HG03066 (cell line): ENCODE measurements at regions not wholly inside any gene's neighbourhood (a gene's known extent, or its start where the extent isn't known, plus 50 kb on each side); places are given as distances from the start of the nearest gene placed in this dataset.

Source experiments
- ATAC-seq: cut with Tn5 transposase; IDR thresholded peaks from one replicate; pipeline ENCODE4 v1.9.1; 2021; ENCODE audit warnings: low read depth; ENCODE audit not compliant: unreplicated experiment

DNA sequence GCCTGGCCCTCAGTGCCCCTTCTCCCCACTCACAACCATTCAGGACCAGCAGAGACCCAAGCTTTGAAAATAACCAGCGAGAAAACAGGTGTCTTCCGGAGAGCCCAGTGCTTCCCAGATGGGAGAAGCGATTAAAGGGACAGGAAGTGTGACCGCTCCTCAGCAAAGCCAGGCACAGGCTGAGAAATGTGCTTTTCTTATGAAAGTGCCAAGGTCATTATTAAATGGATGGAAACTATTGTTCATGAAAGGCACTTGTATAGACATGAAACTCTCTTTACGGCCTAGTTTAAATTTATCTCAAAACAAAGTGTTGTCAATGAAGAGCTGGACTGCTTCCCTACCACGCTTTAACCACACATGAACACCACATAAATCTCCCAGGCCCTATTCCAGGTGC is 210.4 kb downstream of the SPTSSA start:
- ATAC-seq: no peak

GRCh38 chr14:34250959-34251358 is 211.1 kb downstream of the SPTSSA start:
- no peak for ATAC-seq

GRCh38 chr14:34247605-34248004 is 214.4 kb downstream of the SPTSSA start:
- no peak for ATAC-seq

DNA sequence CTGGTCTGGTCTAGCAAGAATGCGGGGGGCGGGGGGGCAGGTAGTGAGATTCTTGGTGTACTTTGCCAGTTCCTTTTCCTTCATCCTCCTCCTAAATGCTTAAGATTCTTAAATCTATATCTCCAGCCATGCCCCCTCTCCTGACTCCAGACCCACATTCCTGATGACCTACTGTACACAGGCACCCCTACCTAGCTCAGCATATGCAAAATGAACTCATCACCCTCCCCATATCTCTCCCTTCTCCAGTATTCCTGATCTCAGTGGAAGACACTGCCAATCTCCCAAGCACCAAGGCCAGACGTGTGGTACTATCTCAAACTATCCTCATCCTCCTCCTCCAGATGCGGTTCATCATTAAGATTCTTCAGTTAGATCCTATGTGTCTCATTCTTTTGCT is 215.8 kb downstream of the SPTSSA start:
- no peak for ATAC-seq

DNA sequence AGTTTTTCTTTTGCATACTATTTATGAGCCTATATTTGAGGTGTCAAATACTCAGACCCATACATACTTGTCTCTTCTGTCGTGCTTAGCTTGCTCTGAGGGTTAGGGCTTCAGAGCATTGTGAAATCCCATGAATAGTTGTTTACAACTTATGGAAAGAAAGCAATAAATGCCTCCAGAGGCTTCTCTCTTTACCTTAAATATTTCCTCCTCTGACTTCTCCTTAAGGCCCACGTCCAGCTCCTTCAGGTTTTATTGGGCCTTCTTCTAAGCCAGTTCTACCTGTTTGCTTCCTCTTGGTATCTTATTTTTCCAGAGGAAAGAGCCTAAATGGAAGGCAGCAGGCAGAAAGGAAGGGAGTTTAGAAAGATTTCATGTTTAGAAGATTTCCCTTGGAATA is 218.6 kb downstream of the SPTSSA start:
- no peak for ATAC-seq

GRCh38 chr14:34243001-34243400 is 219.0 kb downstream of the SPTSSA start:
- no peak for ATAC-seq

DNA sequence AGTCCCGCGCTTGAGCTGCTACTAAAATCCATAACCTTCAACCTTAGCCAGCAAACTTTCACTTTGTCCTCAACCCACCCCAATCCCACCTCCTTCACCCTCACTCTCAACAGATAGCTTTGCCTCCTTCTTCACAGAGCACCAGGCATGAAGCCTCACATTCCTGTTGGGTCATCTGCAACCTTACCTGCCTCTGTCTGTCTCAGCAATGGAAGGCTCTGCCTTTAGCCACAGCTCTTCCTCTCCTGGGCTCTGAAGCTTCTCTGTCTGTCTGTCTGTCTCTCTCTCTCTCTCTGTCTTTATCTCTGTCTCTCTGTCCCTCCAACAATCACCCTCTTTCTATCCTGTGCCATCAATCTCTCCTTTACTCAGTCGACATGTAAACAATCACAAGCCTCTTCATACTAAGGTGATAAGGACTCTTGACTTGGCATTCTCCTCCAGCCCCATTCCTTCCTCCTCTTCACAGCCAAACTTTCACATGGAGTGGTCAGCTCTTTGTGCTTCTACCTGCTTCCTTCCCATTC is 220.8 kb downstream of the SPTSSA start:
- ATAC-seq: no peak

DNA sequence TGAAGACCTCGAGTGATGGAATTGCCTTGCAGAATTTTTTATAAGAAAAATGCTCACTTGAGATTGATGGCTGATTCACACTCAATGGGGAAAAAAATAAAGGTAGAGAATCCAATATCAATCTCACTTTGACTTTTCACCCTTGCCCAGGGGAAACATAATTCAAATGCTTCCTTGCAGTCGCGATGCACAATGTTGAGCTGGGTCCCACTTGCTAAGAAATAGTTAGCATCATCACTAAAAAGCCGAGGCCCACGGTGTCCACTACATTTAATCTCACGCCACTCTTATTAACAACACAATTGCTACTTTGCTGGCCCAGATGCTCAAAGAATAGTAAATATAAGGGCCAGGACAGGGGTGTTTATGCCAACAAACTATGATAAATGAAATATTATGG is 223.4 kb downstream of the SPTSSA start:
- ATAC-seq: no peak

DNA sequence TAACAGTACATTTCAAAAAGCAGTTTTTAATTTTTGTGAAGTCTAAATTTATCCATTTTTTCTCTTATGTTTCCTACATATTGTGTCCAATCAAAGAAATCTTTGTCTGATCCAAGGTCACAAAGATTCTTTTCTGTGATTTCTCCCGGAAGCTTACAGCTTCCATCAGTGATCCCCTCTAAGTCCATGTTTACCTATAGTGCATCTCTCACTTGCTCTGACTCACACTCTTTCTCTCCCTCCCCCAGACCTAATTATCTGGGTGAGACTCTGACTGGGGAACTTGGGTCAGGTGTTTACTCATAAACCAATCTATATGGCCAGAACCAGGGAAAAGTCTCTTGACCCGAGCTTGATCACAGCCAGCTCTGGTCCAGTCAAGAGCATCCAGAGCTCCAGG is 224.4 kb downstream of the SPTSSA start:
- ATAC-seq: no peak

DNA sequence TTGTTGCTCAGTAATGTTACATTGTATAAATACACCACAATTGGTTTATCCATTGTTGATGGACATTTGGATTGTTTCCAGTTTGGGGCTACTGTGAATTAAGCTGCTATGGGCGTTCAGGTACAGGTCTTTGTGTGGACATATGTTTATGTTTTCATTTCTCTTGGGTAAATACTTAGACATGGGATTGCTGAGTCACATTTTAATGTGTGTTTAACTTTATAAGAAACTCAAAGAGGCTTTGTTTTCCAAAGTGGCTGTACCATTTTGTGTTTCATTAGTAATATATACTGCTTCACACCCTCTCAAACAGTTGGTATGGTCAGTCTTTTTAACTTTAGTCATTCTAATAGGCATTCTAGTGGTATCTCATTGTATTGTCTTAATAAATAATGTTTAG is 225.0 kb downstream of the SPTSSA start:
- no peak for ATAC-seq

- ATAC-seq: no peak
These were observed 226.3 kb downstream of the SPTSSA start for GRCh38 chr14:34235643-34236300.

GRCh38 chr14:34234258-34234657 is 227.8 kb downstream of the SPTSSA start:
- ATAC-seq: no peak

GRCh38 chr14:34233619-34234018 is 228.4 kb downstream of the SPTSSA start:
- no peak for ATAC-seq

GRCh38 chr14:34232790-34233189 is 229.2 kb downstream of the SPTSSA start:
- no peak for ATAC-seq

GRCh38 chr14:34231626-34232025 is 230.4 kb downstream of the SPTSSA start:
- ATAC-seq: no peak

GRCh38 chr14:34229140-34229539 is 232.9 kb downstream of the SPTSSA start:
- no peak for ATAC-seq

- ATAC-seq: no peak
These were observed 233.4 kb downstream of the SPTSSA start for GRCh38 chr14:34228650-34228976.

DNA sequence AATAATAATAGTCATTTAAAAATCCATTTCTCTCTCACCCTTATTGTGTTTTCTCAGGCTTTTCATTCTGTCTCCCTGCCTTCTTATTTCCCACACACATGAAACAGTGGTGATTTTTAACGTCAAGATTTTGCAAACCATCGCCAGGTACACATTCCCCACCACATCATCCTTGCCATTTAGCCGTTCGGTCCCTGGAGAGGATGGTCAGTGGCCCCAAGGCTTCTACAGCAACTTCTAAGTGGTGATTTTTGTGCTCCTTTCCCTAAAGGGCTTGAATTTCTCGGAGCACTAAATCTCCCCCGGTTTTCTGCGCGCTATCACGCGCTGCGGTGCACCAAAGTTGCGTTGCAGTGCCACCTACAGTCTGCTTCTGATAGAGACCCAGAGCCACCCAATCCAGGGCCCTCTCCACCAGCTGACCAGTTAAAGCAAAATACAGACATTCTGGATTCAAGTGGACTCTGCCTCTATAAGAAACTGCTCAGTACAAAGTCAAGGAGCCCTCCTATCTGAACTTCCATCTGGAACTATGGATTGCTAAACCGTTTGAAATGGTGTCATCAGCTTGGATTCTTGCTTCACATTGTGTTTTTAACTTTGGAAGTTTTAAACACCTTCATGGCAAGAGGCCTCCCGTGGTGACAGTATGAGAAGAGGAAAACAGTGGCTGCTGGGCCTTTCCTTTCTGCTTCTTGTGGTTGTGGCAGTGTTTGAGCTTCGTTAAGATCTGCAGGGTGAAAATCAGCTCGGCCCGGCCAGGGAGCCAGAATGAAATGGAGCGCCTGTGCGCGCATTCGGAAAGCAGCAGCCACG is 234.0 kb downstream of the SPTSSA start:
- ATAC-seq: peak; percentile 89

DNA sequence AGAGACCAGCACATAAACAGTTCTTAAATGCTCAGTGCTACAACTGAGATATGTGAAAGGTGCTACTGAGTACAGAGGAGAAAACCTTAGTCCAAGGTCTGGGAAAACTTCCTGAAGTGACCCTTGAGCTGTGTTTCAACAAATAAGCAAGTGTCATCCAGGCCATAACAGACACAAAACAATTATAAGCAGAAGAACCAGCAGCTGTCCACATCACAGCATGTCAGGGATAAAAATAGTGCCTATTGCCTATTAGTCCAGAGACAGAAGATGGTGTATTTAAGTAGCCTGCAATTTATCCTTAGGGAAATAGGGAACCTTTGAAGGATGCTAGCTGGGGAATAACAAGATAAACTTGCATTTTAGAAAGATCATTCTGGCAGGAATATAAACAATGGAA is 237.8 kb downstream of the SPTSSA start:
- no peak for ATAC-seq

- ATAC-seq: no peak
These were observed 238.5 kb downstream of the SPTSSA start for GRCh38 chr14:34223373-34224148.

- ATAC-seq: no peak
These were observed 239.2 kb downstream of the SPTSSA start for GRCh38 chr14:34222867-34223266.
